GM10248 (cell line): ENCODE measurements at regions not wholly inside any gene's neighbourhood (a gene's known extent, or its start where the extent isn't known, plus 50 kb on each side); places are given as distances from the start of the nearest gene placed in this dataset.

Source experiments
- CTCF ChIA-PET: fragments of 300-600 bp; sonication (Branson Sonifier 250); formaldehyde crosslinking; extraction: SDS; loops from one replicate; lab custom pipeline; 2021; ENCODE audit warnings: antibody characterized with exemption; lab: Yijun Ruan, JAX
- POLR2A ChIA-PET: fragments of 350-650 bp; sonication (Branson Sonifier 250); formaldehyde crosslinking; extraction: SDS; loops from one replicate; lab custom pipeline; 2020; ENCODE audit warnings: antibody characterized with exemption; lab: Yijun Ruan, JAX
- DNase-seq: peaks from one replicate; pipeline ENCODE4 v3.0.0; 2012; ENCODE audit errors: extremely low spot score
- TF ChIP-seq, protein P1 (sequence below): IDR thresholded peaks from 2 replicates; pipeline ENCODE4 v1.5.1; 2012; ENCODE audit warnings: mild to moderate bottlenecking, low read depth; ENCODE audit errors: extremely low read depth, missing control alignments, control extremely low read depth

DNA sequence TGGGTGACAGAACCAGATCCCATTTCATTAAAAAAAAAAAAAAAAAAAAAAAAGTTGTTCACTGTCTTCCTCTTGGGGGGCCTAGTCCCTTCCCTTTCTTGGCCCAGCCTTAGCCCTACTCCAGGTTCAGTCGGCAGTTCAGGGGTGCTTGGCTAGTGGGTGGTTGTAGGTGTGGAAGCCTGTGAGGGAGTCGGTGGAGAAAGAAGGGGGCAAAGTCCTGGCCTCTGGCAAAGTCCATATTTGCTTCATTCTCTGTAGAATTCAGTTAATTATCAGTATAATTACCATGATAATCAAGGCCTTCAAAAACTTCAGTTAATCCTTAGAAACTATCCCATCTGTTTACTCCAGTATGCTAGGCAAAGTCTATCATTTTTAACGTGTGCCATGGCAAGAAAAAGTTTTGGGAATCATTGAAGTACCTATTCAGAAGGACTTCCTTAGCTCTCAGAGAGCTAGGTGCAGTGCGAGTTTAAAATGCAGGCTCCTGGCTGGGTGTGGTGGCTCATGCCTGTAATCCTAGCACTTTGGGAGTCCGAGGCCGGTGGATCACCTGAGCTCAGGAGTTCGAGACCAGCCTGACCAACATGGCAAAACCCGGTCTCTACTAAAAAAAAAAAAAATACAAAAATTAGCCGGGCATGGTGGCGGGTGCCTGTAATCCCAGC is 205.7 kb upstream of the ARG1 start:
- ChIA-PET CTCF (no interaction called here), POLR2A (no interaction called here)
- TF ChIP-seq, protein P1, sequence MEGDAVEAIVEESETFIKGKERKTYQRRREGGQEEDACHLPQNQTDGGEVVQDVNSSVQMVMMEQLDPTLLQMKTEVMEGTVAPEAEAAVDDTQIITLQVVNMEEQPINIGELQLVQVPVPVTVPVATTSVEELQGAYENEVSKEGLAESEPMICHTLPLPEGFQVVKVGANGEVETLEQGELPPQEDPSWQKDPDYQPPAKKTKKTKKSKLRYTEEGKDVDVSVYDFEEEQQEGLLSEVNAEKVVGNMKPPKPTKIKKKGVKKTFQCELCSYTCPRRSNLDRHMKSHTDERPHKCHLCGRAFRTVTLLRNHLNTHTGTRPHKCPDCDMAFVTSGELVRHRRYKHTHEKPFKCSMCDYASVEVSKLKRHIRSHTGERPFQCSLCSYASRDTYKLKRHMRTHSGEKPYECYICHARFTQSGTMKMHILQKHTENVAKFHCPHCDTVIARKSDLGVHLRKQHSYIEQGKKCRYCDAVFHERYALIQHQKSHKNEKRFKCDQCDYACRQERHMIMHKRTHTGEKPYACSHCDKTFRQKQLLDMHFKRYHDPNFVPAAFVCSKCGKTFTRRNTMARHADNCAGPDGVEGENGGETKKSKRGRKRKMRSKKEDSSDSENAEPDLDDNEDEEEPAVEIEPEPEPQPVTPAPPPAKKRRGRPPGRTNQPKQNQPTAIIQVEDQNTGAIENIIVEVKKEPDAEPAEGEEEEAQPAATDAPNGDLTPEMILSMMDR = no peak
- no peak for DNase-seq

DNA sequence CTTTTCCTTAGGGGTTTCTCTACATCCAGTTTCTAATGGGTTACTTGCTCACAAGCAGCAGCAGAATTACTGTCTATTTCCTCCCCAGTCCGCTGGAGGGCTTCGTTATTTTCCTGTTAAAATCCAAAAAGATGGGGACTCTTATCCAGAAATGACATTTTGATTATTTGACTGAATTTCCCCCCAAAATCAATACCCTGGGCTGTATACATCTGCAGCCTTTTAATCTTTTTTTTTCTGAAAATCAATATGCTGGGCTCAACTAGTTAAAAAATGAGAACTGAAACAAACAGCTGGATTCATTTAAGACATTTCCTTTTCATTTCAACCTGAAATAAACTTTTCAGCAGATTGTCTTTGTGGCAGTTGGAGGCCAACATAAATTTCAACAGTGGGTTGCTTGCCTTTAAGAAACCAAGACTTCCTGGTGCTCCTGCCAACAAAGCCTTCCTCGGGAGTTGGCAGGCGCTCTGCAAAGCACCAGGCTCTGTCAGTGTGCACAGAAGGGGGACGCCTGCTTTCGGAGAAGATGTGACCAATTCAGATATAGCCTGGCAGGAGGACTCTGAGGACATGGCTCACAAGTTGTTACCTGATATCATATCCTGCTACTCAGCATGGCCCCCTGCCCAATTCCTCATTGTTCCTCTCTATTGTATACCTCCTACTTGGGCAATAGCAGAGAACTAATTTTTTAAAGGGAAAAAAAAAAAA is 204.7 kb upstream of the ARG1 start:
- ChIA-PET POLR2A (no interaction called here), CTCF (no interaction called here)
- DNase-seq = peak; percentile 33
- TF ChIP-seq, protein P1 = no peak

DNA sequence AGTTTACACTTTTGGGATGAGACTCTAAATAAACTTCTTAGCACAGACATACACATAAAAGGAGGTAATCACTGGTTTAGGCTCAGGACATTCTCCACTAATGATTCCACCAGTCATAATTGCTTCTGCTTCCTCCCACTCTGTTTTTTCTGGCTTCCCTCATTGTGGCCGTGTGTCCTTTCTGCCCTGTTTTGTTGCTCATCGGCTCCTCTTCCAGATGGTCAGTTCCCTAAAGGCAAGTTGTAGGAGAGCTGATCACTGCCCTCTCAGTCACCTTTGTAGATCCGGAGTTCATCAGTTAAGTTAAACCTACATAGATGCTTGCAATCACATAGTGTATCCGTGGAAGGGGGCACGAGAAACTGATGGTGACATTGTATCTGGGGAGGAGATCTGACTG is 200.5 kb upstream of the ARG1 start:
- TF ChIP-seq, protein P1 = no peak
- CTCF ChIA-PET = no interaction called here
- DNase-seq = no peak
- POLR2A ChIA-PET = no interaction called here

DNA sequence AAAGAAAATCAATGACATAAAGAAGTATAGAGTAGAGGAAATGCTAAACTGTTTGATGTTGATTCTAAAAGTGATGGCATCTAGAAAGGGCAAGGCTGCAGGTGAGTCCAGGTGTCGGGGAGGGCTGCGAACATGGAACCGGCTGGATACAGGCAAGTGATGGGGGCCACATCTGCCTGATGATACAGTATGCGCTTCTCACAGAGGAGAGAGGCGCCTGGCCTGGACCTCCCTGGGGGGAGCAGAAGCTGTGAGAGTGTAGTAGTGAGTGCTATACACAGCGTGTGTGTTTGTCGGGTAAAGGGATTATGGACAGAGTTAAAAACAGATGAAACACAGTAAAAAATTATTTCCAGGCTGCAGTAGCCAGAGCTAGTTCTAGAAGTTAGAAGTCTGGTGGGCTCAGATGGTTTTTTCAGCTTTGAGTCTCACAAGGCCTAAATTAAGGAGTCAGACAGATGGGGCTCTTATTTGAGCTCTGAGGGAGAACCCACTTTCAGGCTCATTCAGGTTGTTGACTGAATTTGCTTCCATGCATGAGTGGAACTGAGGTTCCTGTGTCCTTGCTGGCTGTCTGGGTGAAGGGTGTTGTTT is 195.8 kb upstream of the ARG1 start:
- POLR2A ChIA-PET = no interaction called here
- CTCF ChIA-PET = no interaction called here
- TF ChIP-seq, protein P1 = no peak
- DNase-seq = no peak

DNA sequence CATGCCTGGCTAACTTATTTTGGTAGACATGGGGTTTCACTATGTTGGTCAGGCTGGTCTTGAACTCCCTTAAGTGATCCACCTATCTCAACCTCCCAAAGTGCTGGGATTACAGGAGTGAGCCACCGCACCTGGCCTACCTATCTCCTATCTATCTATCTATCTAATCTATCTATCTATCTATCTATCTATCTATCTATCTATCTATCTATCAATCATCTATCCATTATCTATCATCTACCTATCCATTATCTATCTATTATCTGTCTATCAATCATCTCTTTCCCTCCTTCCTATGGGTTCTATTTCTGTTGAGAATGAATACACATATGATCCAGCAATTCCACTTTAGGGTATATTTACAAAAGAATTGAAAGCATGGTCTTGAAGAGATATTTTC is 194.2 kb upstream of the ARG1 start:
- CTCF ChIA-PET = no interaction called here
- TF ChIP-seq, protein P1 = no peak
- no peak for DNase-seq
- POLR2A ChIA-PET = no interaction called here

DNA sequence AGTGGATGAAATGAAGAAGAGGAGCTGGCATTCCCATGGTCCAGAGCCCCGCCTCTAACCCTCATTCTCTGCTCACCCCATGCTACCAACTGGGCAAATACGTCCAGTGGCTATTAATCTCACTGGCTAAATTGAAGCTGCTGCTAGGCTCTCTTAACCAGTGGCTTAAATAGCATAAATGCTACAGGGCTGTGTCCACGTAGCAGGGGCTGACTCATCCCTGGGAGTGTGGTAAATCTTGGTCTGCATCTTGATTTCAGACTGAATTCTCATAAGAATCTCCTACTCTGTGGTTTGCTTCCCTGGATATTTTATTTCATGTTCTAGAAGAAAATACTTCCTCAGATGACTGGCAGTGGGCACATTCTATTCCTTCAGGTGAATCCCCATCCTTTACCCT is 193.1 kb upstream of the ARG1 start:
- POLR2A ChIA-PET = no interaction called here
- CTCF ChIA-PET = no interaction called here
- TF ChIP-seq, protein P1 = no peak
- no peak for DNase-seq
